ENCODE measurements at regions not wholly inside any gene's neighbourhood (a gene's known extent, or its start where the extent isn't known, plus 50 kb on each side); places are given as distances from the start of the nearest gene placed in this dataset.

GRCh38 chr10:31644931-31645633 is 283.5 kb downstream of the ARHGAP12 start:
- no peak for DNase-seq (ENCODE audit: low read depth in 2 of 2)

DNA sequence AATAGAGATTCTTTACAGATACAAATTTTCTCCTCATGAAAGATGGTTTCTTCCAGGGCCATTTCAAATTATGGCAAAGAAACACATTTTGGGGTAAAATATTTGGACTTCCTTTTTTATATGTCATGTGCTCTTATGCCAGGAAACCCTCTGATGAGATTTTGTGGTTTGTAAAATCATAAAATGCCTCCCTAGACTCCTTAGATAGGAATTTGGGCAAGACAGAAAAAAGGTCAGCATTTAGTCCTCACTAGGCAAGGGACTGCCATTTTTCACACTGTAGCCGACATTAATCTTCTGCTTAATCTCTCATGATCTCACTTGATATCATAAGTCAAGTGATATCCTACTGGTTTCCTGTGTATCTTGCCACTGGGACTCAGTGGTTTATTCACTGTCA is 286.4 kb downstream of the ARHGAP12 start:
- DNase-seq (ENCODE audit: low read depth in 2 of 2) = no peak

DNA sequence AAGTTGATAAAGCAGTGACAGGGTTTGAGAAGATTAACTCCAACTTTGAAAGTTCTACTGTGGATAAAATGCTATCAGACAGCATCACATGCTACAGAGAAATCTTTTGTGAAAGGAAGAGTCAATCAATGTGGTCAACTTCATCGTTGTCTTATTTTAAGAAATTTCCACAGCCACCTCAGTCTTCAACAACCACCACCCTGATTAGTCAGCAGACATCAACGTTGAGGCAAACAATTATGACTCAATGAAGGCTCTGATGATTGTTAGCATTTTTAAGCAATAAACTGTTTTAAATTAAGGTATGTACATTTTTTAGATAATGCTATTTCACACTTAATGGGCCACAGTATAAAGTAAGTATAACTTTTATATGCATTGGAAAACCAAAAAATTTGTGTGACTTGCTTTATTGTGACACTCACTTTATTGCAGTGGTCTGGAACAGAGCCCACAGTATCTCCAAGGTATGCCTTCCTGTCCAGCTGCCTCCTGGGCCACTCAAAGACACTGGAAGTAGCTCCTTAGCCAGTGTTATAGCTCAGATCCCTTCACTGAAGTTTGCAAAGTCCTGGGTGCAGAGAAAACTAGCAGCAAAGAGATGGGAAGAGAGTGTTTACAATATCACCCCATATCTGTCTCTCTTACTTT is 293.1 kb downstream of the ARHGAP12 start:
- DNase-seq (ENCODE audit: low read depth in 2 of 2) = no peak

DNA sequence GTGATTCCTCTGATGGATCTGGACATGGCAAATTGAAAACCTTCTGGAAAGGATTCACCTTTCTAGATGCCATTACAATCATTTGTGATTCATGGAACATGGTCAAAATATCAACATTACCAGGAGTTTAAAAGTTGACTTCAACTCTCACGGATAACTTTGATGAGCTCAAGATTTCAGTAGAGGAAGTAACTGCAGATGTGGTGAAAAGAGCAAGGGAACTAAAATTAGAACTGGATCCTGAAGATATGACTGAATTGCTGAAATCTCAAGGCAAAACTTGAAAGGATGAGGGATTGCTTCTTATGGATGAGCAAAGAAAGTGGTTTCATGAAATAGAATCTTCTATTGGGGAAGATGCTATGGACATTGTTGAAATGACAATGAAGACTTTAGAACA is 293.6 kb downstream of the ARHGAP12 start:
- no peak for DNase-seq (ENCODE audit: low read depth in 2 of 2)

GRCh38 chr10:31630861-31631567 is 297.6 kb downstream of the ARHGAP12 start:
- no peak for DNase-seq (ENCODE audit: low read depth in 2 of 2)

GRCh38 chr10:31625566-31625965 is 303.1 kb downstream of the ARHGAP12 start:
- no peak for DNase-seq (ENCODE audit: low read depth in 2 of 2)

- no peak for DNase-seq (ENCODE audit: low read depth in 2 of 2)
These were observed 304.0 kb downstream of the ARHGAP12 start for GRCh38 chr10:31624611-31625010.

DNA sequence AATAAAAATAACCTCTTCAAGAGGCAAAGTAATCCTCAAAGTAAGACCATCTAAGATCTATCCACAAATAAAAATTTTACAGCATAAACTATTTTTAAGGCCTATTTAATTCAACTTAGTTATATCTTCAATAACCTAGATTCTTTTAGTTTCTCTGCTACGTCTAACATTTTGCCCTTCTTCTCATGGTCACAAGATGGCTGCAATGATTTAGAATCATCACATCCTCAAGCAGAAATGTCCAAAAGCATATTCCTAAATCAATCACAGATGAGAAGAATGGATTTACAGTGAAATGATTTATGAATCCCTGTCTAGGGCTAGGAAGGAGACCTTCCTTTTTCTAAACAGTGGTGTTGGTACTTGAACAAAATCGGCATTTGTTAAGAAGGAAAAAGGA is 304.7 kb downstream of the ARHGAP12 start:
- no peak for DNase-seq (ENCODE audit: low read depth in 2 of 2)

DNA sequence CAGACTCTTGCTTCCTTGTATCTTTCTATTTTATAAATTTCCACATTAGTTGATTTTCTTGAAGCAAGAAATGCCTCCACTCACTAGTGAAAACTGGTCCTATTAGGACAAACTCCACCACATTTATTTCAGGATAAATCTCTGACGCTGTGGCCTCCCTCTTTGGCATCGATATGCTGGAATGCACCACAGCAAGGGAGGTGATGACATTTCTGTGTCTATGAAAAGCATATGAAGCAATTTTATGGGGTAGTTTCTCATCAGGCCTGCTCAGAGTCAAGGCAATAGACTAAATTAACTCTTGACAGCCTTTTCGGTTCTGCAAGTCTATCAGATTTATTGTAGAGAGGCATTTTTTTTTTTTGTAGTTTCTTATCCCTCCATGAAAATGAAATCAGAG is 304.4 kb downstream of the ZEB1 start:
- DNase-seq (ENCODE audit: low read depth in 2 of 2) = no peak

DNA sequence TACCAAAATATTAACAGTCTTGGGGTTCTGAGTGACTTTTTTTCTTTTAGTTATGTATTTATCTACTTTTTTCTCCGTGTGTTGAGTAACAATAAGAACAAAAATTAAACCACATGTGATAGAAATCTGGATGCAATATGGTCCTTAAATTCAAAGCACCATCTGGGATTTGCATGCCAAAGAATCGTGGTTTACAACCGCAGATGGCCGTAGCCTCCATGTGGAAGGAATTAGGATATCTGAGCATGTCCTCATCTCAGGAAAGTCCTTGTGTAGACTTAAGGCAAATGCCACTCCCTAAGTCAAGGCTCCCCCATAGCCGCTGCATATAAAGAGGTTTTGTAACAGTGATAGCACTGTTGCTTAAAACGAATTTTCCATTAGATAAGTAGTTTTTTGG is 304.0 kb downstream of the ZEB1 start:
- no peak for DNase-seq (ENCODE audit: low read depth in 2 of 2)

- no peak for DNase-seq (ENCODE audit: low read depth in 2 of 2)
These were observed 302.7 kb downstream of the ZEB1 start for GRCh38 chr10:31621733-31622132.

DNA sequence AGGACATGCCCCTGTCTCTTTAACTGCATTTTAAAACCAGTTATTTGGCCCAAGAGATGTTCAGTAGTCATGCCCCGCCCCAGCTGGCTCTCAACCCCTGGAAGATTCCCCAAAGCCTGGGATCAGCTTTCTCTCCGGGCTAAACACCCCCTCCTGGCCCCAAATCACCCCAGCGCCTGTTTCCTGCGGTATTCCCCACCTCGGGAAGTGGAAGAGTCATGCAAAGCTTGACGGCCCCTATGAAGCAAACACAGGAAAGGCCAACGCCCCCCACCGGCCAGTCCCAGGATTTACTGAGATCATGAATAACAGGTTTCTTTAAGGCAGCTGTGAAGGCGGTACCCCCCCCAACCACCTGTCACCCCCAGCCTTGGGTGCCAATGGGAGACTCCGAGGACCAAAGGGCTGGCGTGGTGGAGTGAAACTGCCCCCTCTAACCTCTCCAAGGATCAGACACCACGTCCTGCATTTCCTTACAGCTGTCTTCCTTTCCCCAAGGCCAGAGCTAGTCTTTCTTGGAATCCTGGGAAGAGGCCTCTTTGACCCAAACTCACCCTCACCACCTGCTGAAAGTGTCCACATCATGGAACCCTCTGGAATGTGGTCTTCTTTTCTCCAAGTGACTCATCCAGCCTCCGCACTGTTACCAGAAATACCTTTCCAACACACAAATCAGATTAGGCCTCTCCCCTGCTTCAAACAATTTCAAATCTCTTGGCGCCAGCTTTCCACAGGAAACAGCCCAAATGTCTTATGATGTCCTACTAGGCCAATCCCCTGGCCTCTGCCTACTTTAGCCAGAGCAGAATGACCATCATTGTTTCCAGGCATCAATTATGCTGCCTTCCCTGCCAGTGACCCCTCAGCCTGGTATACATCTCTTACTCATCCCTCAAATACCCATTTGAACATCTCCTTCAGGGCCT is 301.5 kb downstream of the ZEB1 start:
- DNase-seq (ENCODE audit: low read depth in 2 of 2) = no peak

DNA sequence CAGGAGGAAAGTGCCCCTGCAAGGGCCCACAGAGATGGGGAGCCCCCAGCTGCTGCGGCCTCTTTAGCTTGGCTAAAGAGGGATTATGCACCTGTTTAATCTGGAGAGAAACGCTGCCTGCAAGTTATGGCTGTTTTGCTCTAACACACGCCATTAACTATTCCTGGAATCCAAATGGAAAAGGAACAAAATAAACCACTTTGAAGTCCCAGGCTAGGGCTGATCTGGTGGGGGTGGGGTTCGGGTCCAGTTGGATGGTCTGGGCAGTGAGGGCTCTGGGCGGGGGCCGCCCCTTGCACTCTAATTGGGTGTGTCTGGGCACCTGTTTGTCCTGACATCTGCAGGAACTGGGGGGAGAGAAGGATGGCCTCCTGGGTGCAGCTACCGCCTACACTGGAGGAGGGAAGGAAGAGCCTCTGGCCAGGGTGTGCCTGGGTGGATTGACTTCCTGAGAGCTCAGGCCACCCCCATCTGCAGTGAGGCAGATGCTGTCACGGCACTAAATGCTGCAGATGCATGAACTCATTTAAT is 300.6 kb downstream of the ZEB1 start:
- DNase-seq (ENCODE audit: low read depth in 2 of 2) = no peak

DNA sequence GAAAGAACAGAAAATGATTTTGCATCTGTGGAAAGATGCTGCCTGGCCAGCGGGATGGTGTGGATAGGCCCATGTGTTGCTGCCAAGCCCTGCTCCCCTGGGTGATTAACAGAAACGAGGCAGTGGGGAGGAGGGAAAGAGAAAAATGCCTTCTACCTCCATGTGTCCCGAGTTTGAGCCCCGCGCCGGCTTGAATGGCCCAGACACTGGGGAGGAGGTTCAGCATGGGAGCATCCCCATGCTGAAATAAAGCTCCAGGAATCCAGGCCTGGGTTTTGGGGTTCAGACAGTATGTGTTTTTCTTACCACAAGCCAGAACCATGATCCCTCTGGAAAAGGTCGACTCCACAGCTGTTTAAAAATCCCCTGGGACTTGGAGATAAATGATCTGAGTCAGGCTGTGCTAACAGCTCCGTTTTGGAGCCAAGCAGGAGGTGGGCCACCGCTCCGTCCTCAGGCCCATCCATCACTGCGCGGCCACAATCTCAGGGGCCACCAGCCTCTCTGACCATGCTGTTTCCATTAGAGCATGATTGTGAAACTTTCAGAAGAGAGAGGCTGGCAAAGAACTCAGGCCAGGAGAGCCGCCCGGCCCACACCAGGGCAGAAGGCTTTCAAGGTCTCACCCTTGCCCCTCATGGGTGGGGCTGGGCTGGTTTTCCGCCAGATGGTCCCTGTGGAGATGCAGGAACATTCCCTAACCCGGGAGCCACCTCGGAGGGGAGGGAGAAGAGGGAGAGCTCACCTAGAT is 299.7 kb downstream of the ZEB1 start:
- DNase-seq (ENCODE audit: low read depth in 2 of 2) = no peak

GRCh38 chr10:31617757-31618156 is 298.7 kb downstream of the ZEB1 start:
- DNase-seq (ENCODE audit: low read depth in 2 of 2) = no peak

- DNase-seq (ENCODE audit: low read depth in 2 of 2) = no peak
These were observed 298.1 kb downstream of the ZEB1 start for GRCh38 chr10:31617133-31617532.

- no peak for DNase-seq (ENCODE audit: low read depth in 2 of 2)
These were observed 296.1 kb downstream of the ZEB1 start for GRCh38 chr10:31615129-31615528.

DNA sequence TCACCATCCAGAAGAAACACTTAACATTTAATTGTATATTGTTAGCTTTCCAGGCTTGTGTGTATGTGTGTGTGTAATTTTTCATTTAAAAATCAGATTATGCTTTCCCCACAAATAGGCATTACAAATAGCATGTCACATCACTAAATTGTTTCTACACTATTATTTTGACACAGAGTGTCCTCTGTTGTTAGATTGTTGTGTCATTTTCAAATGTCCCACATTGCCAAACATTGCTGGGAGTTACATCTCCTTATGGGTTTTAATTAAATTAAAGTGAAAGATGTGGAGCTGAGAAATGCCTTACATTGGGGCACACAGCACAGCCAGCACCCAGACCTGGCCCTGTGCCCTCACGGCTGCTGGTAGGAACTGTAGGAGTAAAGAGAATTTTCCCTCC is 295.6 kb downstream of the ZEB1 start:
- DNase-seq (ENCODE audit: low read depth in 2 of 2) = no peak

DNA sequence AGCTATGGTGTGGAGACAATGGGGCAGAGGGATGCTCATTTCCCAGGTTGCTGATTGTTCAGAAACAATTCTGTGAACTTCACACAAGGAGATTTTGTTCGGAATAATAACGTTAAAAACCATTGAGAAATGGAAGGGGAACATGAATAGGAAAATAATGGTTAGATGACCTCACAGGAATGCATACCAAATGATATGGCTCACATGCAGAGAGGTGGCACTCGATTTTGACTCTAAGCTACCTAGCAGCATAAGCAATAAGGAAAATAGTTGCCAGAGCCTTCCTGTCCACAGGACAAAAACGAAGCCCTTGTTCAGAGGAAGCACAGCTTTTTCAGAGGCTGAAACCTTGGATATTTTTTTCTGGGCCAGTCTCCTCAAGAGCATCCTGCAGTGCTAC is 293.1 kb downstream of the ZEB1 start:
- no peak for DNase-seq (ENCODE audit: low read depth in 2 of 2)

DNA sequence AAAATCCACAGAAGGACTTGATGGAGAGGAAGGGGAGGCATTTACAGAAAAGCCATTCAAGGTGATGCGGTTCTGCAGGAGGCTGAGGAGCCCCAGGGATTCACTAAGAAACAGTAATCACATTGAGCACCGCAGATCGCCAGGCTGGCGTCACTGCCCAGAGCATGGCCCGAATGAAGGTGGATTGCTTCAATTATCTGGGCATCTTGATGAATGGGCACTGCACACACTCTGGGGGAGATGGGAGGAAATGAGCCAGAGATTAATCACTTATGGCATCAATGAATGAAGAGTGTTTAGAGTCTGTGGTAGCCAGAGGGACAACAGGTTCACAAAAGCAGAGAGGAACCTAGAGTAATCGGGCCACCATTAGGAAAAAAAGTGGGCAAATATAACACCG is 292.1 kb downstream of the ZEB1 start:
- no peak for DNase-seq (ENCODE audit: low read depth in 2 of 2)

GRCh38 chr10:31607481-31607880 is 288.5 kb downstream of the ZEB1 start:
- no peak for DNase-seq (ENCODE audit: low read depth in 2 of 2)

All from stimulated activated CD4-positive, alpha-beta T cell treated with anti-CD3 and anti-CD28 coated beads, Interleukin-1b, Interleukin-23, amount 100 ng/mL, for 1 hour (primary cell).